OCI-LY3 (cell line): ENCODE measurements at regions not wholly inside any gene's neighbourhood (a gene's known extent, or its start where the extent isn't known, plus 50 kb on each side); places are given as distances from the start of the nearest gene placed in this dataset.

Source experiments
- CTCF ChIP-seq: fragments of 200-600, 300-600 bp; sonication (generic); IDR thresholded peaks from 2 replicates; pipeline ENCODE4 v1.5.1; 2014; ENCODE audit warnings: antibody characterized with exemption, low read length, low read depth
- EZH2phosphoT487 ChIP-seq: fragments of 200-600 bp; shearing (Covaris generic); IDR thresholded peaks from 2 replicates; pipeline ENCODE4 v1.6.1; 2018; ENCODE audit warnings: antibody characterized with exemption, mixed run types, low read depth

- TF ChIP-seq CTCF = no peak
- TF ChIP-seq EZH2phosphoT487 = no peak
Observed at GRCh38 chrX:116596010-116596409, 133.2 kb upstream of the CT83 start.
